Vagina (tissue), 2 donors: ENCODE measurements at regions not wholly inside any gene's neighbourhood (a gene's known extent, or its start where the extent isn't known, plus 50 kb on each side); places are given as distances from the start of the nearest gene placed in this dataset.

Experiments used
- DNase-seq, 2 donors: peaks; one replicate each; pipeline ENCODE4 v3.0.0-alpha.2; 2017; ENCODE audit errors: extremely low spot score in 2 of 2
- H3K27ac ChIP-seq: fragments of 200-600 bp; sonication (generic); one replicate; pipeline ENCODE4 v1.5.1; 2019
- H3K27me3 ChIP-seq: fragments of 200-600 bp; sonication (generic); one replicate; pipeline ENCODE4 v1.5.1; 2019
- H3K36me3 ChIP-seq, 2 donors: fragments of 200-600 bp; sonication (generic); one replicate each; pipeline ENCODE4 v1.5.1; 2017 to 2019
- H3K4me1 ChIP-seq: fragments of 200-600 bp; sonication (generic); one replicate; pipeline ENCODE4 v1.5.1; 2019
- H3K4me3 ChIP-seq, 2 donors: fragments of 200-600 bp; sonication (generic); 1 replicate in 1 of 2; 2 replicates in 1 of 2; pipeline ENCODE4 v1.5.1; 2016 to 2019
- H3K9me3 ChIP-seq: fragments of 200-600 bp; sonication (generic); one replicate; pipeline ENCODE4 v1.5.1; 2019
- POLR2A ChIP-seq, 2 donors: fragments of 450-650 bp; IDR thresholded peaks; one replicate each; pipeline ENCODE4 v1.6.1; 2017; ENCODE audit warnings: antibody characterized with exemption in 2 of 2, mild to moderate bottlenecking in 2 of 2, moderate library complexity in 2 of 2
- POLR2AphosphoS5 ChIP-seq, 2 donors: sonication (generic); formaldehyde crosslinking; IDR thresholded peaks; one replicate each; pipeline ENCODE4 v1.9.0; 2017; ENCODE audit warnings: antibody characterized with exemption in 2 of 2, mild to moderate bottlenecking in 2 of 2, low read depth in 1 of 2; ENCODE audit not compliant: insufficient read depth in 1 of 2
- intact Hi-C: fragments of 100-400 bp; cut with DNase I; formaldehyde crosslinking; loops from one replicate; pipeline ENCODE4 v1.15.1; 2023
- TF ChIP-seq, protein P1 (sequence below), 3 experiments: fragments of 450-650 bp in 2 of 3; fragments of 200-600 bp in 1 of 3; sonication (generic) in 1 of 3; IDR thresholded peaks; one replicate each; pipeline ENCODE4 v1.5.1; 2017 to 2019; ENCODE audit warnings: antibody characterized with exemption in 3 of 3, mild to moderate bottlenecking in 2 of 3, moderate library complexity in 2 of 3

DNA sequence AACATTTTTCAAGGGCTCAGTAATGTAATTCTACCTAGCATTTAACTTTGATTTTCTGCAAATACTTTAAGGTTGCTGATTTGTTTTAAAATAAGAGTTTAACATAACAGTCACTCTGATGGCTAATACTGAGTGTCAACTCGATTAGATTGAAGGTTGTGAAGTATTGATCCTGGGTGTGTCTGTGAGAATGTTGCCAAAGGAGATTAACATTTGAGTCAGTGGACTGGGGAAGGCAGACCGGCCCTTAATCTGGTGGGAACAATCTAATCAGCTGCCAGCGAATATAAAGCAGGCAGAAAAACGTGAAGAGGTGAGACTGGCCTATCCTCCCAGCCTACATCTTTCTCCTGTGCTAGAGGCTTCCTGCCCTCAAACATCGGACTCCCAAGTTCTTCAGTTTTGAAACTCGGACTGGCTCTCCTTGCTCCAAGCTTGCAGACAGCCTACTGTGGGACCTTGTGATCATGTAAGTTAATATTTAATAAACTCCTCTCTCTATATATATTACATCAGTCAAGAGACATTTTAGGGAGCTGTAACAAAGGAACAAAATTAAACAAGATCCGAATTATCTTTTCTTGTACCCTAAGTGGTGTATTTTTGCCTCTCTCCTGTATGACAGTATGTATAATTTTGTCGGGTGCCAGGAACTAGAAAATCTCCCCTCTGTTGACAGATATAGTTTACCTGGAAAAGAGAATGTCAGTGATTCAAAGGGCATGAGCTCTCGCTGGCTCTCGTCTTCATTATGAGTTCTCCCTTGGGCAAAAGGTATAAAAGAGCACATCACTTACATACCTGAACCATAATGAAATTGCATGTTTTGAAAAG, 576.1 kb downstream of the LRRC70 start:
- H3K27me3 ChIP-seq: no peaks in the 10 kb centered on the region

DNA sequence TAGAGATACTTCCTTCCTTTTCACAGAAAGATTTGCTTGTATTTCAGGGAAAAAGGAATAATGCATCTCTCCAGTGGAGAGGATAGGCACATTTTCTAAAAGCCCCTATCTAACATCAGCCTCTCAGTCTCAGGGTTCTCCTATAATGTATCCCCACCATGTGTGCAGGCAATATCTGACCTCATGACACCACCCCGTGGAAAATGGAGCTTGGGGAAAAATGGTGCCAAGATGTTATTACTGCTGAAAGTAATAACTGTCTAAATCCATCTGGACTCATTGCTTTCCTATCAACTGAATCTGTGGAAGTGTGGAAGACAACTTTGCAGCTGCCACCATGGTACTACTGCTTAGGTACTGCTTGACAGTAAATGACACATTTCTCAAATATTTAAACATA, 574.3 kb downstream of the LRRC70 start:
- Histone ChIP-seq H3K36me3 (no peaks in the 10 kb centered on the region), H3K27ac (no peak overlapping the region), H3K4me3 (no peak overlapping the region), H3K9me3 (no peaks in the 10 kb centered on the region), H3K27me3 (no peaks in the 10 kb centered on the region), H3K4me1 (no peaks in the 10 kb centered on the region)
- TF ChIP-seq POLR2AphosphoS5 (IDR thresholded peaks at IDR 0.05; ENCODE audit: insufficient read depth in 1 of 2, low read depth in 1 of 2): no peak
- TF ChIP-seq, protein P1, sequence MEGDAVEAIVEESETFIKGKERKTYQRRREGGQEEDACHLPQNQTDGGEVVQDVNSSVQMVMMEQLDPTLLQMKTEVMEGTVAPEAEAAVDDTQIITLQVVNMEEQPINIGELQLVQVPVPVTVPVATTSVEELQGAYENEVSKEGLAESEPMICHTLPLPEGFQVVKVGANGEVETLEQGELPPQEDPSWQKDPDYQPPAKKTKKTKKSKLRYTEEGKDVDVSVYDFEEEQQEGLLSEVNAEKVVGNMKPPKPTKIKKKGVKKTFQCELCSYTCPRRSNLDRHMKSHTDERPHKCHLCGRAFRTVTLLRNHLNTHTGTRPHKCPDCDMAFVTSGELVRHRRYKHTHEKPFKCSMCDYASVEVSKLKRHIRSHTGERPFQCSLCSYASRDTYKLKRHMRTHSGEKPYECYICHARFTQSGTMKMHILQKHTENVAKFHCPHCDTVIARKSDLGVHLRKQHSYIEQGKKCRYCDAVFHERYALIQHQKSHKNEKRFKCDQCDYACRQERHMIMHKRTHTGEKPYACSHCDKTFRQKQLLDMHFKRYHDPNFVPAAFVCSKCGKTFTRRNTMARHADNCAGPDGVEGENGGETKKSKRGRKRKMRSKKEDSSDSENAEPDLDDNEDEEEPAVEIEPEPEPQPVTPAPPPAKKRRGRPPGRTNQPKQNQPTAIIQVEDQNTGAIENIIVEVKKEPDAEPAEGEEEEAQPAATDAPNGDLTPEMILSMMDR (IDR thresholded peaks at IDR 0.05): no peak
- TF ChIP-seq POLR2A (IDR thresholded peaks at IDR 0.05): no peak
- intact Hi-C loops: no loop called here
- no peak for DNase-seq

More for the DNA sequence above, 576.1 kb downstream of the LRRC70 start:
- intact Hi-C loops: no loop called here
- H3K9me3 ChIP-seq: no peaks in the 10 kb centered on the region
- no peaks in the 10 kb centered on the region for H3K36me3 ChIP-seq
- no peak overlapping the region for H3K27ac ChIP-seq
- no peaks in the 10 kb centered on the region for H3K4me1 ChIP-seq
- TF ChIP-seq POLR2AphosphoS5 (IDR thresholded peaks at IDR 0.05; ENCODE audit: insufficient read depth in 1 of 2, low read depth in 1 of 2) (no peak), POLR2A (IDR thresholded peaks at IDR 0.05) (no peak)
- TF ChIP-seq, protein P1 (IDR thresholded peaks at IDR 0.05): no peak
- DNase-seq: no peak
- H3K4me3 ChIP-seq: no peak overlapping the region

DNA sequence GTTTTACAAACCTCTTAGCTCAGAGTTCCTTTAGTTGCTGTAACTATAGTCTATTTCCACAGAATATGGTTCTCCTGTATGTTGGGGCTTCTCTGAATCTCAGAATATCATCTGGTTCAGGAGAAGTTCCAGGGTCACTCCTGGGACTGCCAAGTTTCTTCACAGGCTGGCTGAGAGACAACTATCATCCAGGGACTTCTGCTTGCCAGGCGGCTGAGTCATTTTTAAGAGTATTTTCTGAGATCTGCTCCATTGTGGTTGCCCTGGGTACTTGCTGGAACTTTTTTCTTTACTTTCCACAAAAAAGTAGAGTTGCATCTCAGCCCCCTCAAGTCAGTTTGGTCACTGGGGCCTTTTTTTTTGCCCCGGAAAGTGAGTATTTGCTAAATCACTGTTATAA, 566.5 kb downstream of the LRRC70 start:
- Histone ChIP-seq H3K4me1 (no peaks in the 10 kb centered on the region), H3K27me3 (no peaks in the 10 kb centered on the region), H3K27ac (no peak overlapping the region), H3K4me3 (no peak overlapping the region), H3K9me3 (no peaks in the 10 kb centered on the region), H3K36me3 (no peaks in the 10 kb centered on the region)
- TF ChIP-seq POLR2A (IDR thresholded peaks at IDR 0.05) (no peak), POLR2AphosphoS5 (IDR thresholded peaks at IDR 0.05; ENCODE audit: insufficient read depth in 1 of 2, low read depth in 1 of 2) (no peak)
- TF ChIP-seq, protein P1 (IDR thresholded peaks at IDR 0.05): no peak
- intact Hi-C loops: no loop called here
- no peak for DNase-seq

DNA sequence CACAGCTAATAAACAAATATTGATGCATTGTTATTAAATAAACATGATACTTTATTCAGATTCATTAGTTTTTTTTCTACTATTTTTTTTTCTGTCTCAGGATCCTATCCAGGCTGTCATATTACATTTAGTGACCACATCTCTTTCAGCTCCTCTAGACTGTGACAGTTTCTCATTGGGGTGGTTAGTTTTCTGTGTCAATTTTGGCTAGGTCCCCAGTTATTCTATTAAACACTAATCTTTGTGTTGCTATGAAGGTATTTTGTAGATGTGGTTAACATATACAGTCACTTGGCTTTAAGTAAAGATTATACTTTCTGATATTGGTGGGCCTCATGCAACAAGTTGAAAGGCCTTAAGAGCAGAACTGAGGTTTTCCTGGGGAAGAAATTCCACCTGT, 563.0 kb downstream of the LRRC70 start:
- intact Hi-C loops: no loop called here
- Histone ChIP-seq H3K27me3 (no peaks in the 10 kb centered on the region), H3K4me3 (no peak overlapping the region), H3K27ac (no peak overlapping the region), H3K9me3 (no peaks in the 10 kb centered on the region), H3K36me3 (no peaks in the 10 kb centered on the region), H3K4me1 (no peaks in the 10 kb centered on the region)
- no peak for DNase-seq
- no peak for TF ChIP-seq POLR2A (IDR thresholded peaks at IDR 0.05)
- no peak for TF ChIP-seq POLR2AphosphoS5 (IDR thresholded peaks at IDR 0.05; ENCODE audit: insufficient read depth in 1 of 2, low read depth in 1 of 2)
- TF ChIP-seq, protein P1 (IDR thresholded peaks at IDR 0.05): no peak

DNA sequence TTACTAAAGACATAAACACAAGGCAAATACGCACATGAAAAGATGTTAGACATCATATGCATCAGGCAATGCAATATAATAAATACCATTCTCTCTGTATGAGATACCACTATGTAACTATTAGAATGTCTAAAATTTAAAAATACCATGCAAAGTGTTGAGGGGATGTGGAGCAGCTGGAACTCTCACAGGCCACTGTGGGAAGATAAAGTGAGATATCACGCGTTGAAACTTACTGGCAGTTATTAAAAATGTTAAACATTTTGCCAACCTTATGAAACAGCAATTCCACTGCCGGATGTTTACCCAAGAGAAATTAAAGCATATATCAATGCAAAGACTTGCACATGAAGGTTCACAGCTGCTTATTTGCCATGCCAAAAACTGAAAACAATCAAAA, 556.7 kb downstream of the LRRC70 start:
- no peak overlapping the region for H3K4me3 ChIP-seq
- H3K9me3 ChIP-seq: no peaks in the 10 kb centered on the region
- no peaks in the 10 kb centered on the region for H3K27me3 ChIP-seq
- H3K27ac ChIP-seq: no peak overlapping the region
- no peak for DNase-seq
- no peaks in the 10 kb centered on the region for H3K4me1 ChIP-seq
- intact Hi-C loops: no loop called here
- TF ChIP-seq POLR2AphosphoS5 (IDR thresholded peaks at IDR 0.05; ENCODE audit: insufficient read depth in 1 of 2, low read depth in 1 of 2) (no peak), POLR2A (IDR thresholded peaks at IDR 0.05) (no peak)
- TF ChIP-seq, protein P1 (IDR thresholded peaks at IDR 0.05): no peak
- H3K36me3 ChIP-seq: no peaks in the 10 kb centered on the region
